HG02970 (cell line): ENCODE measurements at regions not wholly inside any gene's neighbourhood (a gene's known extent, or its start where the extent isn't known, plus 50 kb on each side); places are given as distances from the start of the nearest gene placed in this dataset.
"Not testable (repeated sequence)": the region's sequence is repeated elsewhere in the genome, so short reads cannot be mapped to it uniquely, and the experiment has no call there.

ENCODE experiments used
- ATAC-seq: cut with Tn5 transposase; IDR thresholded peaks from one replicate; pipeline ENCODE4 v1.9.1; 2021; ENCODE audit warnings: mild to moderate bottlenecking, moderate library complexity, moderate number of reproducible peaks; ENCODE audit not compliant: unreplicated experiment, low FRiP score

- no peak for ATAC-seq
Measured at GRCh38 chr17:70423562-70423961, 254.2 kb downstream of the KCNJ2 start.

- no peak for ATAC-seq
Measured at GRCh38 chr17:70426752-70427151, 257.4 kb downstream of the KCNJ2 start.

- no peak for ATAC-seq
Measured at GRCh38 chr17:70434536-70435490, 265.5 kb downstream of the KCNJ2 start.

GRCh38 chr17:70437656-70438055 is 268.3 kb downstream of the KCNJ2 start:
- ATAC-seq = no peak

GRCh38 chr17:70446446-70446845 is 277.1 kb downstream of the KCNJ2 start:
- no peak for ATAC-seq

GRCh38 chr17:70447588-70447987 is 278.3 kb downstream of the KCNJ2 start:
- no peak for ATAC-seq

GRCh38 chr17:70453075-70453474 is 283.7 kb downstream of the KCNJ2 start:
- not testable (repeated sequence) for ATAC-seq

GRCh38 chr17:70454377-70454776 is 285.0 kb downstream of the KCNJ2 start:
- ATAC-seq = no peak

- ATAC-seq = no peak
Measured at GRCh38 chr17:70454908-70455307, 285.6 kb downstream of the KCNJ2 start.

- no peak for ATAC-seq
Measured at GRCh38 chr17:70464995-70465394, 295.7 kb downstream of the KCNJ2 start.

- ATAC-seq = no peak
Measured at GRCh38 chr17:70468661-70469060, 299.3 kb downstream of the KCNJ2 start.

- no peak for ATAC-seq
Measured at GRCh38 chr17:70473049-70473448, 303.7 kb downstream of the KCNJ2 start.

GRCh38 chr17:70476368-70476767 is 307.0 kb downstream of the KCNJ2 start:
- no peak for ATAC-seq

- no peak for ATAC-seq
Measured at GRCh38 chr17:70478902-70479301, 309.6 kb downstream of the KCNJ2 start.

GRCh38 chr17:70479779-70480178 is 310.4 kb downstream of the KCNJ2 start:
- ATAC-seq = no peak

GRCh38 chr17:70483624-70484023 is 314.3 kb downstream of the KCNJ2 start:
- ATAC-seq = no peak

GRCh38 chr17:70484050-70484449 is 314.7 kb downstream of the KCNJ2 start:
- no peak for ATAC-seq

- no peak for ATAC-seq
Measured at GRCh38 chr17:70484496-70484895, 315.2 kb downstream of the KCNJ2 start.

- no peak for ATAC-seq
Measured at GRCh38 chr17:70492368-70492767, 323.0 kb downstream of the KCNJ2 start.

GRCh38 chr17:70493277-70493874 is 324.0 kb downstream of the KCNJ2 start:
- no peak for ATAC-seq

- no peak for ATAC-seq
Measured at GRCh38 chr17:70498631-70499030, 329.3 kb downstream of the KCNJ2 start.
